HTR-8/SVneo (cell line): ENCODE measurements at regions not wholly inside any gene's neighbourhood (a gene's known extent, or its start where the extent isn't known, plus 50 kb on each side); places are given as distances from the start of the nearest gene placed in this dataset.
"Not testable (repeated sequence)": the region's sequence is repeated elsewhere in the genome, so short reads cannot be mapped to it uniquely, and the experiment has no call there.

Source experiments
- DNase-seq: peaks from one replicate; pipeline ENCODE4 v3.0.0; 2011; ENCODE audit warnings: low spot score, mixed read lengths; ENCODE audit not compliant: insufficient read length
- FAIRE-seq: peaks from 2 replicates; lab custom pipeline; 2011; peaks lifted over from hg19 to GRCh38; lab: Jason Lieb, UNC

DNA sequence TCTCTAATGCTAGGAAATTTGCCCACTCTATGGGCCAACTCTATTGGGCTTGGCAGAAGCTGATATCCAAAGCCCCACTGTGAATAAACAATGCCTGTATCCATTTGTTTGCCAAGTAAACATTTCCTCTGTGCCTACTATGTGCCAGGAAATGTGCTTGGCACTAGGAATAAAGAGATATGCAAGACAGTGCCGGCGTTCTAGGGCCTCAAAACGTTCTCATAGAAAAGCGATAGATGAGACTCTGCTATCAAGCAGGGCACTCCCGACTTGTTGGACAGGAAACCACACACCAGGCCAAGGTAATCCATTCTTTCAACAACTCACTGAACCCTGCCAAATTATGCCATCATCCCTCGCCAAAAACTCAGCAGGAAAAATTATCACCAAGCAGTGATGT, 196.7 kb downstream of the IPMK start:
- DNase-seq (no peak), FAIRE-seq (no peak)

DNA sequence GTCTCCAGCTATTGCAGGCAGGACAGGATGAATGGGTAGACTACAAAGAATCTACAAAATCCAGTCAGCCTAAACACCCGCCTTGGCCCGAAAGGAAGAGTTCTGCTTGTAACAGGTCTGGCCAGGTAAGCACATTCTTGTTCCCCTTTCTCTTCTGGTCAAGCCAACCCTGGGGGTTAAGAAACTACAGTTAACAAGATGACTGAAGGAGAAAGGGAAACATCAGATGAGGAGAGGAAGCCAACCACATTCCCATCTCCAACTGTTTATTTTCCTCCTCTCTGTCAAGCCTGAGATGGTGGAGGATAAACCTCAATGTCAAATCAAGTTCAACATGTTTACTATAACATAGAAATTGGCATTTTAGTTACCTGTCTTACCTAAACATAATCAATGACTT, 198.9 kb downstream of the IPMK start:
- no peak for DNase-seq
- FAIRE-seq = no peak

DNA sequence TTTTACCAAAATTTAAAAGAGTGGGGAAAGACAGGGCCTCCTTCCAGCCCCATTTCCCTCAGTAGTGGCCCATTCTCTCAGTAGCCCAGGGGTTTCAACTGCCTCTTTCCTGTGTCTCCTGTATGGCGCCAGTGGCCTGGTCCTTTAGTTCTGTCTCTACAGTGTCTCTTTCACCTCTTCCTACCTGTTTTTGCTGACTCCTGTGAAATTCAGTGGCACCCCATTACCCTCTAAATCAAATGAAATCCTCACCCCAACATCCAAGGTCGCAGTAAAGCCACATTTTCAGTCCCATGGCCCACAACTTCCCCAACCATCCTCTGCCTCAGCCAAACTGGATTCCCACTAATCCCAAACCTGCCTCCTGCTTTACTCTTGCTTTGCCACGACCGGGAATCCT, 200.7 kb downstream of the IPMK start:
- no peak for FAIRE-seq
- DNase-seq = no peak

DNA sequence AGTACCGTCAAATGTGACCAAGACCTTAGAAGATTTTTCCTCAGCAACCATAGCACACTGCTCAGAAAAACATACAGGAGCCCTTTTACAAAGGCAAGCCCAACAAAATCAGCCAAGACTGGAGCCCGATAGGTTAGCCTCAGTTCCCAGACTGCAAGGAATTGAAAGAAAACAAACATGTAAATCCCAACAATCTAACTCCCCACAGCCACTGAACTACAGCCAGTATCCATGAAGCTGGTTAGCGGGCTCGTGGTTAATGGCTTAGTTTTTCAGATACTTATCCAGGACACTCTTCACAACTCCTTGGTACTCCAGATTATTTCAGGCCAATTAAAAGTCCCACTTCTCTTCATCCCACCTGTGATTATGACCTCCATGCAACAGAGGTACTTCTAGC, 201.6 kb downstream of the IPMK start:
- FAIRE-seq (no peak), DNase-seq (no peak)

DNA sequence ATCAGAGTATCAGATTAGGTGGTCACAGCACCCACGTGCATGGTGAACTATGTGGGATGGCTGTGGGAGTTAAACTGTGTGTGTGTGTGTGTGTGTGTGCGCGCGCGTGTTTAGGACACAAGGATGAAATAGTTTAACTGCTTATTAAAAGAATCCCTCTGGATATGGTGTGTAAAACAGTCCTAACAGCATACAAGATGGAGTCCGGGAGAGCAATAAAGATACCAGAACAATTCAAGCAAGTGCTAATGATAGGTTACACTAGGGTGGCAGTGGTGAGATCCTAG, 202.2 kb downstream of the IPMK start:
- no peak for FAIRE-seq
- no peak for DNase-seq

DNA sequence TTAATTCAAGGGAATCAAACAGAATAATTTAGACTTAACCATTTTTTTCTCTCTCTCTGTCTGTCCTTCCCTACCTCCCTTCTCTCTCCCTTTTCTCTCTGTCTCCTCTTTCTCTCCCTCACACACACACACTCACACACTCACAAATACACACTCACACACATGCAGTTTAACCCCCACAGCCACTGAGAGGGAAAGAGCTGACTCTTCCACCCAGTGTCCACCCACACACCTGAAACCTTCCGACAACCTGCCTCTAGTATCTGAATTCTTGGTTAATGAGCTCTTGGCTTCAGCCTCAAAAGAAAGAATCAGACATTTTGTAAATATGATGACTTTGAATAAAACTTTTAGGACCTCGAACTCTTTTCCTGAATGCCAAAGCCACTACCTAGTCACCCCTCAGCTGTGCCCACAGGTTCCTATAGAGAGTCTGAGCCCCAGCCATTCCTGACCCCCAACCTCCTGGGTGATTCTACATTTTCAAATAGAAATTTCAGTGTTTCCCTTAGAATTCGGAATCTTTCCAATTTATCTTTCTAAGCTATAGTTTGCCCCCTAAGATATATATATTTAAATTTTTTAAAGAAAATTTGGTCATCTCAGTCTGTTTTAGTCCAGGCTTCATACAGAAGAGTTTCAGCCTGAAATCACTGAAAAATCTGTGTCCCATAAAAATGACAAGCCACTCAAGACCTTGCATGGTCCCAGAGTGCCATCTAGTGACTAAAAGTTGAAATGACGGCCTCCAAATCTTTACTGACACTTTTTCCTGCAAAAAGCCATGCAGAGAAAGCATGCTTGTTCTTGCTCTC, 202.8 kb downstream of the IPMK start:
- FAIRE-seq = no peak

DNA sequence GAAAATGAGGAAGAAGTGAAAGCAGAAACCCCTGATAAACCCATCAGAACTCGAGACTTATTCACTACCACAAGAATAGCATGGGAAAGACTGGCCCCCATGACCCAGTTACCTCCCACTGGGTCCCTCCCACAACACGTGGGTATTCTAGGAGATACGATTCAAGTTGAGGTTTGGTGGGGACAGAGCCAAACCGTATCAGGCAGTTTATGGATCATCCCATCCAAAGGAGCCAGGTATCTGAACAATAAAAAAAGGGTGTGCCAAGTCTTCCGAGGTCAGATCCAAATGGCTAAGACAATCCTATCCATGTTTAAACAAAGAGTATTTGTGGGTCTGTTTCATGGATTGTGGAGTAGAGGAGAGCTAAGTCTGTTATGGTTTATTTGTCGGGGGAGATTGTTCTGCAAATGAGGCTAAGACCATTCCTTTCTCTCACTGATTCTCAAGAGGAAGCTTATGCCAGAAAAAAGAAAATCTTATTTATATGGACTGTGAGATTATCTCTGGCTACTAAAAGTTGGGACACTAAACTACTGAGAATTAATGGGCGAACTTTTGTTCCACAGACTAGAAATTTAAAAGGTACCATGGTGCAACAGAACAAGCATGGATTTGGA, 203.7 kb downstream of the IPMK start:
- no peak for FAIRE-seq
- no peak for DNase-seq

More for the DNA sequence above, 202.8 kb downstream of the IPMK start:
- DNase-seq = peak; percentile 22

DNA sequence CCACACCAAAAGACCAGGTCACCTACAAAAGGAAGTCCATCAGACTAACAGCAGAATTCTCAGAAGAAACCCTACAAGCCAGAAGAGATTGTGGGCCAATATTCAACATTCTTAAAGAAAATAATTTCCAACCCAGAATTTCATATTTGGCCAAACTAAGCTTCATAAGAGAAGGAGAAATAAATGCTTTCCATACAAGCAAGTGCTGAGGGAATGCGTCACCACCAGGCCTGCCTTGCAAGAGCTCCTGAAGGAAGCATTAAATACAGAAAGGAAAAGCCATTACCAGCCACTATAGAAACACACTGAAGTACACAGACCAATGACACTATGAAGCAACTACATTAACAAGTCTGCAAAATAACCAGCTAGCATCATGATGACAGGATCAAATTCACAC, 209.0 kb downstream of the IPMK start:
- not testable (repeated sequence) for DNase-seq, FAIRE-seq

DNA sequence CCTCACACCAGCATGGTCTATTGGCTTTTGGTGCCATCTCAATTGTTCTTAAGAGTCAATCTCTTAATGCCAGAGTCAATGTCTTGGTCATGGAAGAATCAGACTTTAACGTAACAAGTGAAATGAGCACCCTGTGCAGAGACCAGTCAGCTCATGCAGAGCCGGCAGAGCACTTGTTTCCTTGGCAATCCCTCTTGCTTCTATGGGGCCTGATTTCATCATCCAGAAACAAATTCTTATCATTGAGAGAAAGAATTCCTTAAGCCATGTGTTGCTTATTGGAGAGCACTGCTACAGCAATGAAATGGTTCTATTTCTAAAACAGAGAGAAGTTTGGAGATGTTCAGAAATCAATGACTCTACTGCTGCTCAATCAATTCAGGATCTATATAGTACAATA, 212.8 kb downstream of the IPMK start:
- DNase-seq (no peak), FAIRE-seq (no peak)

DNA sequence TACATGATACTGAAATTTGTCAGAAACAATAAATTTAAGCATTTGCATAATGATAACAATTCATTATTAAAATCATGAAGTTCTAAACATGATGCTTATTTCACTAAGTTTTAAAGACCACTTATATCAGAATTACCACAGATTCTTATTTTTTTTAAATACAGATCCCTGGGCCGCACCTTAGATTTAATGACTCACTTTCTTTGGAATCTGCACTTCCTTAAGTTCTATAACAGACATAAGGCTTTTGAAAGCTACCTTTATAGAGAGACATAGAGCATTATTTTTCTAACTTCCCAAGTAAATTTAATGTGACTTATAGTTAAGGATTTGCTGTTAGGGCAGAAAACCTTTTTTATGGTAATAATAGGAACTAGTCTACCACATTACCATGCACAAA, 214.9 kb downstream of the IPMK start:
- FAIRE-seq = no peak
- no peak for DNase-seq

DNA sequence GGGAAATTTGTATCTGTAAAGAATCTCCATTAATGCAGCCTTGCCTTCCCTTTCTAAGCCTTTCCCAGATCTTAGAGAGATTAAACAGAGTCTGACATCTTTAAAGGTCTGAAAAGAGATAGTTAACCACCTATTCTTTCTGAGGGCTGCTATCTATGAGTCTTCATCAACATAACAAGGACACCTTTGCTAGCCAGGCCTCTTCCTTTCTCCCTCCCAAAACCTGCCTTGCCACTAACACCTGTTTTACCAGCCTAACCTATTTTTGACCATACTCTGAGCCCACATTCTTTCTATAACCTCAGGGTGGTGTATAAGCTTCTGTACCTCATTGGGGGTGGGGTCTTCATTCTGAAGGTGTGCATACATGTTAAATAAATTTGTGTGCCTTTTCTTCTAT, 217.1 kb downstream of the IPMK start:
- FAIRE-seq (no peak), DNase-seq (no peak)

DNA sequence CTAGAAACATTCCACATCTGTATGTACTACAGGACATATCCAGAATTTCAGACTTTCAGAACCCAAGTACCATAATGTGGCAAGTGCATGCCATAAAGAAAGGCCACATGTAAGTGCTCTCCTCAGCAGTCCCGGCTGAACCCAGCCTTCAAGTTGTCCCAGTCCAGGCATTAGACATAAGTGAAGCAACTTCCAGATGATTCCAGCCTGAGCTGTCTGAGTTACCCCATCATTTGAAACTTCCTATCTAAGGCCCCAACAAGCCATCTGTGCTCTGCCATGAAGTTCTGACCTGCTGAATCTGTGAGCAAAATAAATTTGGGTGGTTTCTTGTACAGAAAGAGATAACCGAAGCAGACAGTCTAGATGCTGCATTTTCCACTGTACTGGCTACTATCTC, 218.8 kb downstream of the IPMK start:
- FAIRE-seq (no peak), DNase-seq (no peak)

DNA sequence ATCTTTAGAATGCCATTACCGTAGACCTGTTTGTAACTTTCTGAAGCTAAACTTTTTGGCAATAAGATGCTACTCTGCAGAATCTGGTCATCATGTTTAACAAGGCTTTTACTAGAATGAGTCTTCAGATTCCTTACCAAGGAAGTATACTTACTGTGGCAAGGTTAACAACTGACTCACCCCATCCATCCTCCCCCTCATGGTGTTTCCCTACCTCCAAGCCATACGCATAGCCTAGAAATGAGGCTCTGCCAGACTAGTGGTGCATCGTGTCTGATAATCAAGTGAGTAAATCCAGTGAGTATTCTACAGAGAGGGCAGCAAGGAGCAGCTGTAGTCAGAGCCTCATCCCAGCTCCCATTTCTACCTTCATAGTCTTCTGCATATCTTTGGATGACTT, 223.6 kb downstream of the IPMK start:
- peak; percentile 10 for DNase-seq
- FAIRE-seq = peak; percentile 20

DNA sequence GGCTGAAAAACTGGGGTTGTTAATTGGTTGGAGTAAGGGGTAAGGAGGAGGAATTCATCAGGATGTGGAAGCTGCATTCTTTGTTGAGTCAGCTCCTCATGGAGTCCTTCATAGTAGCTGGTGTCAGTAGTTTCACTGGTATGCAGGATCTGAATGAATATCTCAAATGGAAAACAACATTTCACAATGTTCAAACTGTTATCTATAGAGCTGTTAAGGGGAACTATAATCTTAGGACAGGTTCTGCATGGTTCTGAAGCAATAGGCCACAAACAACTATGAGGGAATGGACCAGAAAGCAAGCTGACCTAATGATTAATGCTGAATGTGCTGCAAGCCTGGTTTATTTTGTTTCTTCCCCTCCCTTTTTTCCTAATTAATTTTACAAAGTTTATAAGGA, 225.8 kb downstream of the IPMK start:
- DNase-seq = no peak
- no peak for FAIRE-seq

DNA sequence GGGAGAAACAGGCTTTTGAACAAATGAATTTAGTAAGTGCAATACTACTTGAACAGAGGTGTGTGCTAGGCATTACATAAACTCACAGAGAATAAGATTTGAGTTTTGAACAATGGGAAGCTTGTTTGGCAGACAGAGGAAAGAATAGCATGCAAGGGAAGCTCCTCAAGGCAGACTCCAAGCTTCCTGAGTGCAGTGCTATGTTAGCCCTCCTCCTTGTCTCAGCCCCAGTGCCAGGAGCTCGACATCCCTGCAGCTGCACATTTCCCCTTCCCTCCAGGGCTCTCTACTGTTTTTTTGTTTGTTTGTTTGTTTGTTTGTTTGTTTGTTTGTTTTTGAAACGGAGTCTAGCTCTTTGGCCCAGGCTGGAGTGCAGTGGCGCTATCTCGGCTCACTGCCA, 237.5 kb downstream of the IPMK start:
- no peak for FAIRE-seq
- no peak for DNase-seq

DNA sequence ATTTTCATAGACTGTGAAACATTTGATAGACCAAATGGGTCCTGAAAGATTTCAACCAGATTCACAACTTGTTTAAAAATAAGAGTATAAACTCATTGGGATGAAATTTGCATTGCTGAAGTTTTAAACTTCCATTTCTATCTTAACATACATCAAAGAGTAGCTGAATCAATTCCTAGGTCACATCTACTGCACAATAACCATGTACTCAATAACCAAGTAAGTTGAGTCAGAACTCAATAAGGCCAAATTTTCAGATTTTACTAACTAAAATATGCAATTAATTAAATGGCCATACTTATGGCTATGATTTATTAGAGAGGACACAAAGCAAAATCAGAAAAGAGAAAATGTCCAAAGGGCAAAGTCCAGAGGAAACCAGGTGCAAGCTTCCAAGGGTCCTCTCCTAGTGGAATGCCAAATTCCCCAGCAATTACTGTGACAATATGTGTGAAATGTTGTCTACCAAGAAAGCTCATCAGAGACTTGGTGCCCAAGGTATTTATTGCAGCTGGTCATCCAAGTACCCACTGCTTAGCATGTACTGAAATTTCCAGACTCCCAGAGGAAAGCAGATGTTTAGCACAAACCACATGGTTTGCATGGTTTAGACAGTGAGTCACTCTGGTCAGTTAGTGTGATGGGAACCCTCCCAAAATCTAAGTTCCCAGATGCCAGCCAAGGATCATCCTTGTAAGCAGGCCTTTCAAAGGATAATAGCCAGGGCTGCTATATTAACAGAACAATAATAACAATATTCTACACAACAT, 238.9 kb downstream of the IPMK start:
- no peak for FAIRE-seq

DNA sequence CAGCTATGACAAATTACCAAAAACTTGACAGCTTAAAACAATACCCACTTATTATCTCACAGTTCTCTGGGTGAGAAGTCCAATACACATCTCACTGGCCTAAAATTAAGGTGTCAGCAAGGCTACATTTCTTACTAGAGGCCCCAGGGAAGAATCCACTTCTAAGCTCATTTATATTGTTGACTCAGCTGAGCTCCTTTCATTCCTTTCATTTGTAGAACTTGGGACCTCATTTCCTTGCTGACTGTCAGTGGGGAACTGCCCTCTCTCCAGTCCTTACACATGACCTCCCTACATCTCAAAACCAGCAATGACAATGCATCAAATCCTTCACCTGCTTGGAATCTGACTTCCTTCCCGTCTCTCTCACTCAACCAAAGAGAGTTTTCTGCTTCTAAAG, 240.3 kb downstream of the IPMK start:
- DNase-seq (no peak), FAIRE-seq (no peak)

More for the DNA sequence above, 238.9 kb downstream of the IPMK start:
- peak; percentile 18 for DNase-seq

DNA sequence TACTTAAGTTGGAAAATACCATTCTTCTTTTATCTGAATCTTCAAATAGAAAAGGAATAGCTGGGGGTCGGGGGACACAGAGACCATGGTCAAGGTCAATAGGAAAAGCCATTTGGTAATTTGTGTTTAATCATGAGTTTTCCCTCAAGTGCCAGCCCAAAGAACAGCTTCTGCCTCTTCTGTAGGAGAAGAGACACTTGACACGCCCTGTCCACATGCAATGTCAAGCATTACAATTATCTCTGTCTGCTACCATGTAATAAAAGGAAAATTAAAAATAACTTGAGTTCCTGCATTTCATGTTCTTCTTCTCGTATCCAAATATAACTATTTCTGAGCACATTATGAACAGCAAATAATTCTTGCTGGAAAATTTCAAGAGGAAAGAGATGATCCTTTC, 241.7 kb downstream of the IPMK start:
- DNase-seq (no peak), FAIRE-seq (no peak)

DNA sequence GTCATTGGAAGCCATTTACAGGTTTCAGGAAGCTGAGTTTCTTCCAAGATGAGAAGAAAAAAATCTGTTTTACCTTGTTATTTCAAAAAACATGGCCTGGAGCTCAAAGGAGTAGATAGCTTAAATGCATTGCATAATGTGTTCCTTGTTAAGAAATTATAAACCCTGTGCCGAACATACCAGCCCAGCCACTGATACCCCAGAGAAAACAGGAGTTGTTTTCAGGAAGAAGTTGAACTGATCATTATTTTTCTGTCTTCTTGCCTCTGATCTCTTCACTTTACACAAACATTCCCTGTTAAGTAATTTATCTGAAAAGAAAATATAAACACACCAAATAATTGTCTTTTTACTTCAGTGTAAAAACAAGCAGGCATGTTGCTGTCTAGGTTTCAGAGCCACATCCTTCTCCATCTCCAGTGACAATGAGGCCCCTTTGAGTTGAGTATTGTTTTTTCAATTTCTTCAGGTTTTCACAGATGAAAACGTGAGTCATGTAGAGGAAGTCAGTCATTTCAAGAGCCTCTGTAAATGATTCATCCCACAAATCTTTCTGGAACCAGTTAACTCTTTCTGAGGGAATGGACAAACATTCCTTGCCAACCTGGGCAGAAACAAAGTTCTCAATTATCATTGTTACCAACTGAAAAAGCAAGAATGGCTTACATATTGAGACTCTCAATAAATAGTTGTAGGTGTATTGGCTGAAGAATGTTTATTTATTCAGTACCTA, 244.2 kb downstream of the IPMK start:
- DNase-seq (peak; percentile 57), FAIRE-seq (peak; percentile 57)

DNA sequence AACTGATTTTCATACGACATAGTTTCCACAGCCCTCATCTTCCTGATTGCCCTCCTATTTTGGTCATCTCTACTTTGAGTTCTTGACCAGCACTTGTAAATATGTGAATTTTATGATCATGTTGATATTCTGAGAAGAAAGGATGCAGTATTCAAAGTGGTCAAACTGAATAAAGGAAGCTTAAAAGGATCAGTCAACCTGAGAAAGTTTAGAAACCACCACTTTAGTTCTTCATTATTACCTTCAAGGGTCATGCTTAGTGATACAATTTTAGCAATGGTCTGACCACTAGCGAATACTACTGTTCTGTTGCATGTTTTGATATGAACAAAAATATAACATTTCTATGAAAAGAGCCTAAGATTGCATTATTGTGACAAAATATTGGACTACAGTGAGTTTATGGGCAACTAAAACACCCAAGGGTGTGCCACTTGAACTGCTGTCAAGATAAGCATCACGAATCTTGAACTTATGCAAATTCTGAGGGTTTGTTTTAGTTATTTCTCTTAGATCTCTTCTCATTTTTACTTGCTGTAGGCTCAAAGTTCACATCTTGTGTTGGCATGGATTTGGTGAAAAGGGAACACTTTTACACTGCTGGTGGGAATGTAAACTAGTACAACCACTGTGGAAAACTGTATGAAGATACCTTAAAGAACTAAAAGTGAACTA, 247.7 kb downstream of the IPMK start:
- FAIRE-seq (no peak), DNase-seq (no peak)
